Esophagus squamous epithelium (tissue), 4 donors: ENCODE measurements at regions not wholly inside any gene's neighbourhood (a gene's known extent, or its start where the extent isn't known, plus 50 kb on each side); places are given as distances from the start of the nearest gene placed in this dataset.
"Not testable (repeated sequence)": the region's sequence is repeated elsewhere in the genome, so short reads cannot be mapped to it uniquely, and the experiment has no call there.

ENCODE experiments used
- POLR2A ChIP-seq, 4 donors: fragments of 450-650 bp; IDR thresholded peaks; one replicate each; pipeline ENCODE4 v1.6.1; 2017; ENCODE audit warnings: antibody characterized with exemption in 4 of 4, mild to moderate bottlenecking in 4 of 4, moderate library complexity in 3 of 4
- TF ChIP-seq, protein P1 (sequence below), 6 experiments: fragments of 450-650 bp in 4 of 6; fragments of 200-600 bp in 2 of 6; sonication (generic) in 2 of 6; IDR thresholded peaks; one replicate each; pipeline ENCODE4 v1.5.1; 2016 to 2019; ENCODE audit warnings: antibody characterized with exemption in 6 of 6, mild to moderate bottlenecking in 4 of 6, moderate library complexity in 4 of 6

DNA sequence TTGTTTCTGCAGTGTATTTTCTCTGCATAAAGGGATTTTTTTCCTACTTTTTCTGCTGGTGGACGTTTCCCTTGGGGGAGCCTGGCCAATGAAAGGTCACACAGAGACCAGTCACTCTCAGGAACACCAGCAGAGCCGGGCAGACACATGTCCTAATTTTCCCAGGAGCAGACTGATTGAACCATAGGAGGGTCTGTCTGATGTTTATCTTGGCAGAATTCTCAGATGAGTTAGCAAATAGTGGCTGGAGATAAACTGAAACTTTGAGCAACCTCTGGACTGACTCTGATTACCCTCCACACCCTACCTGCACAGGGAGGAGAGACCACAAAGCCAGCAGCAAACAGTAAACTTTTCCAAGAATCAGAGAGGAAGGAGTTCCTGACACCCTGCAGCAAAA is 90.0 kb upstream of the PLGLB2 start:
- TF ChIP-seq, protein P1, sequence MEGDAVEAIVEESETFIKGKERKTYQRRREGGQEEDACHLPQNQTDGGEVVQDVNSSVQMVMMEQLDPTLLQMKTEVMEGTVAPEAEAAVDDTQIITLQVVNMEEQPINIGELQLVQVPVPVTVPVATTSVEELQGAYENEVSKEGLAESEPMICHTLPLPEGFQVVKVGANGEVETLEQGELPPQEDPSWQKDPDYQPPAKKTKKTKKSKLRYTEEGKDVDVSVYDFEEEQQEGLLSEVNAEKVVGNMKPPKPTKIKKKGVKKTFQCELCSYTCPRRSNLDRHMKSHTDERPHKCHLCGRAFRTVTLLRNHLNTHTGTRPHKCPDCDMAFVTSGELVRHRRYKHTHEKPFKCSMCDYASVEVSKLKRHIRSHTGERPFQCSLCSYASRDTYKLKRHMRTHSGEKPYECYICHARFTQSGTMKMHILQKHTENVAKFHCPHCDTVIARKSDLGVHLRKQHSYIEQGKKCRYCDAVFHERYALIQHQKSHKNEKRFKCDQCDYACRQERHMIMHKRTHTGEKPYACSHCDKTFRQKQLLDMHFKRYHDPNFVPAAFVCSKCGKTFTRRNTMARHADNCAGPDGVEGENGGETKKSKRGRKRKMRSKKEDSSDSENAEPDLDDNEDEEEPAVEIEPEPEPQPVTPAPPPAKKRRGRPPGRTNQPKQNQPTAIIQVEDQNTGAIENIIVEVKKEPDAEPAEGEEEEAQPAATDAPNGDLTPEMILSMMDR (IDR thresholded peaks at IDR 0.05) = not testable (repeated sequence)
- not testable (repeated sequence) for TF ChIP-seq POLR2A (IDR thresholded peaks at IDR 0.05)
